HFF-Myc (cell line): ENCODE measurements at regions not wholly inside any gene's neighbourhood (a gene's known extent, or its start where the extent isn't known, plus 50 kb on each side); places are given as distances from the start of the nearest gene placed in this dataset.

Experiments
- DNase-seq: peaks from one replicate; pipeline ENCODE4 v3.0.0-alpha.2; 2011; ENCODE audit warnings: low read depth; ENCODE audit errors: extremely low read depth
- H3K4me3 ChIP-seq: replicated peaks from 2 replicates; pipeline ENCODE4 v1.5.1; 2011; ENCODE audit warnings: low read depth, mild to moderate bottlenecking, control low read depth, low read length
- CTCF ChIP-seq: IDR thresholded peaks from 2 replicates; pipeline ENCODE4 v1.5.1; 2012; ENCODE audit warnings: mild to moderate bottlenecking, low read depth, low read length, control low read depth; ENCODE audit errors: missing control alignments

GRCh38 chr12:115163710-115164109, 479.7 kb upstream of the TBX3 start:
- no peak for DNase-seq
- no peak for TF ChIP-seq CTCF
- no peak overlapping the region for H3K4me3 ChIP-seq

GRCh38 chr12:115160271-115161128, 476.5 kb upstream of the TBX3 start:
- no peak for TF ChIP-seq CTCF
- H3K4me3 ChIP-seq: no peak overlapping the region
- no peak for DNase-seq

GRCh38 chr12:115158816-115159215, 474.8 kb upstream of the TBX3 start:
- no peak overlapping the region for H3K4me3 ChIP-seq
- TF ChIP-seq CTCF: no peak
- no peak for DNase-seq

GRCh38 chr12:115155665-115156645, 472.0 kb upstream of the TBX3 start:
- TF ChIP-seq CTCF: no peak
- no peak overlapping the region for H3K4me3 ChIP-seq
- peak; percentile 99 for DNase-seq

- no peak for TF ChIP-seq CTCF
- H3K4me3 ChIP-seq: no peak overlapping the region
- DNase-seq: peak; percentile 57
These were observed 465.9 kb upstream of the TBX3 start for GRCh38 chr12:115149685-115150378.

- no peak overlapping the region for H3K4me3 ChIP-seq
- no peak for TF ChIP-seq CTCF
- no peak for DNase-seq
These were observed 465.3 kb upstream of the TBX3 start for GRCh38 chr12:115149279-115149678.
